GM20000 (cell line): ENCODE measurements at regions not wholly inside any gene's neighbourhood (a gene's known extent, or its start where the extent isn't known, plus 50 kb on each side); places are given as distances from the start of the nearest gene placed in this dataset.

Experiments
- DNase-seq: peaks from one replicate; pipeline ENCODE4 v3.0.0; 2012; ENCODE audit warnings: low spot score
- CTCF ChIP-seq: IDR thresholded peaks from 2 replicates; pipeline ENCODE4 v1.5.1; 2012; ENCODE audit warnings: mild to moderate bottlenecking, control low read depth; ENCODE audit errors: extremely low read depth, missing control alignments

- no peak for DNase-seq
- TF ChIP-seq CTCF, result no peak
These were observed 280.7 kb downstream of the MFSD1 start for GRCh38 chr3:159082519-159082918.

- no peak for DNase-seq
- TF ChIP-seq CTCF, result no peak
These were observed 290.1 kb downstream of the MFSD1 start for GRCh38 chr3:159091936-159092335.

- DNase-seq, result no peak
- no peak for TF ChIP-seq CTCF
These were observed 300.1 kb downstream of the MFSD1 start for GRCh38 chr3:159102001-159102400.

- no peak for TF ChIP-seq CTCF
These were observed 310.9 kb downstream of the MFSD1 start for GRCh38 chr3:159112724-159113123.

GRCh38 chr3:159113221-159113875, 311.5 kb downstream of the MFSD1 start:
- no peak for DNase-seq
- no peak for TF ChIP-seq CTCF

More at GRCh38 chr3:159112724-159113123, 310.9 kb downstream of the MFSD1 start:
- DNase-seq, result no peak

GRCh38 chr3:159114582-159114981, 312.7 kb downstream of the MFSD1 start:
- no peak for DNase-seq
- no peak for TF ChIP-seq CTCF

GRCh38 chr3:159123877-159124276, 322.0 kb downstream of the MFSD1 start:
- no peak for DNase-seq
- TF ChIP-seq CTCF, result no peak
